OCI-M1 (cell line): ENCODE measurements at regions not wholly inside any gene's neighbourhood (a gene's known extent, or its start where the extent isn't known, plus 50 kb on each side); places are given as distances from the start of the nearest gene placed in this dataset.
"Not testable (repeated sequence)": the region's sequence is repeated elsewhere in the genome, so short reads cannot be mapped to it uniquely, and the experiment has no call there.

Experiments
- DNase-seq: peaks from one replicate; lab custom pipeline; 2025; lab: John Stamatoyannopoulos, UW

- no peak for DNase-seq
Observed at GRCh38 chr1:73218995-73219546, 936.7 kb upstream of the NEGR1 start.

- peak; percentile 8 for DNase-seq
Observed at GRCh38 chr1:73205294-73205973, 923.1 kb upstream of the NEGR1 start.

GRCh38 chr1:73197972-73198371, 915.6 kb upstream of the NEGR1 start:
- no peak for DNase-seq

- DNase-seq = no peak
Observed at GRCh38 chr1:73194965-73195364, 912.6 kb upstream of the NEGR1 start.

GRCh38 chr1:73183581-73183980, 901.2 kb upstream of the NEGR1 start:
- not testable (repeated sequence) for DNase-seq

GRCh38 chr1:73181190-73181540, 898.8 kb upstream of the NEGR1 start:
- no peak for DNase-seq

- no peak for DNase-seq
Observed at GRCh38 chr1:73180397-73181189, 898.3 kb upstream of the NEGR1 start.

GRCh38 chr1:73176902-73177301, 894.6 kb upstream of the NEGR1 start:
- no peak for DNase-seq

- DNase-seq = no peak
Observed at GRCh38 chr1:73167009-73167657, 884.8 kb upstream of the NEGR1 start.

GRCh38 chr1:73162564-73162963, 880.2 kb upstream of the NEGR1 start:
- DNase-seq = no peak

- no peak for DNase-seq
Observed at GRCh38 chr1:73161418-73161817, 879.1 kb upstream of the NEGR1 start.

GRCh38 chr1:73160759-73161158, 878.4 kb upstream of the NEGR1 start:
- DNase-seq = no peak

- DNase-seq = peak; percentile 93
Observed at GRCh38 chr1:73144311-73144710, 862.0 kb upstream of the NEGR1 start.

GRCh38 chr1:73136975-73137374, 854.6 kb upstream of the NEGR1 start:
- DNase-seq = no peak

GRCh38 chr1:73106931-73107330, 824.6 kb upstream of the NEGR1 start:
- DNase-seq = no peak

- no peak for DNase-seq
Observed at GRCh38 chr1:73105755-73106154, 823.4 kb upstream of the NEGR1 start.

GRCh38 chr1:73104749-73105148, 822.4 kb upstream of the NEGR1 start:
- DNase-seq = no peak

GRCh38 chr1:73100216-73100615, 817.9 kb upstream of the NEGR1 start:
- peak; percentile 9 for DNase-seq

GRCh38 chr1:73097917-73098316, 815.6 kb upstream of the NEGR1 start:
- no peak for DNase-seq

GRCh38 chr1:73096841-73097240, 814.5 kb upstream of the NEGR1 start:
- DNase-seq = no peak

GRCh38 chr1:73092383-73092782, 810.0 kb upstream of the NEGR1 start:
- no peak for DNase-seq

GRCh38 chr1:73066866-73067265, 784.5 kb upstream of the NEGR1 start:
- DNase-seq = no peak
